ENCODE measurements at regions not wholly inside any gene's neighbourhood (a gene's known extent, or its start where the extent isn't known, plus 50 kb on each side); places are given as distances from the start of the nearest gene placed in this dataset.
"Not testable (repeated sequence)": the region's sequence is repeated elsewhere in the genome, so short reads cannot be mapped to it uniquely, and the experiment has no call there.

- TF ChIP-seq CHD2 (IDR thresholded peaks at IDR 0.05; ENCODE audit: borderline replicate concordance, low read depth, low read length); CBX5 (IDR thresholded peaks at IDR 0.05; ENCODE audit: low read depth); POLR2AphosphoS2 (IDR thresholded peaks at IDR 0.05; ENCODE audit: low read depth, low read length); EGR1 (IDR thresholded peaks at IDR 0.05; ENCODE audit: borderline replicate concordance in 1 of 2, low read depth in 2 of 2, low read length in 2 of 2); YBX1 (IDR thresholded peaks at IDR 0.05); MEF2A (IDR thresholded peaks at IDR 0.05; ENCODE audit: insufficient read depth, low read depth, low read length); HDAC6 (IDR thresholded peaks at IDR 0.05; ENCODE audit: unreplicated experiment); POLR2A (IDR thresholded peaks at IDR 0.05; ENCODE audit: low read depth, low read length): not testable (repeated sequence)
- TF ChIP-seq, protein P1, sequence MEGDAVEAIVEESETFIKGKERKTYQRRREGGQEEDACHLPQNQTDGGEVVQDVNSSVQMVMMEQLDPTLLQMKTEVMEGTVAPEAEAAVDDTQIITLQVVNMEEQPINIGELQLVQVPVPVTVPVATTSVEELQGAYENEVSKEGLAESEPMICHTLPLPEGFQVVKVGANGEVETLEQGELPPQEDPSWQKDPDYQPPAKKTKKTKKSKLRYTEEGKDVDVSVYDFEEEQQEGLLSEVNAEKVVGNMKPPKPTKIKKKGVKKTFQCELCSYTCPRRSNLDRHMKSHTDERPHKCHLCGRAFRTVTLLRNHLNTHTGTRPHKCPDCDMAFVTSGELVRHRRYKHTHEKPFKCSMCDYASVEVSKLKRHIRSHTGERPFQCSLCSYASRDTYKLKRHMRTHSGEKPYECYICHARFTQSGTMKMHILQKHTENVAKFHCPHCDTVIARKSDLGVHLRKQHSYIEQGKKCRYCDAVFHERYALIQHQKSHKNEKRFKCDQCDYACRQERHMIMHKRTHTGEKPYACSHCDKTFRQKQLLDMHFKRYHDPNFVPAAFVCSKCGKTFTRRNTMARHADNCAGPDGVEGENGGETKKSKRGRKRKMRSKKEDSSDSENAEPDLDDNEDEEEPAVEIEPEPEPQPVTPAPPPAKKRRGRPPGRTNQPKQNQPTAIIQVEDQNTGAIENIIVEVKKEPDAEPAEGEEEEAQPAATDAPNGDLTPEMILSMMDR (IDR thresholded peaks at IDR 0.05 in 2 of 3, conservative IDR thresholded peaks at IDR 0.05 in 1 of 3; ENCODE audit: control insufficient read depth in 2 of 3, extremely low read depth in 1 of 3, insufficient read depth in 1 of 3, low read depth in 3 of 3, low read length in 3 of 3), result not testable (repeated sequence)
Measured at GRCh38 chr10:23866985-23867384, 342.0 kb upstream of the KIAA1217 start.

All from GM12878 (cell line).